ENCODE measurements at regions not wholly inside any gene's neighbourhood (a gene's known extent, or its start where the extent isn't known, plus 50 kb on each side); places are given as distances from the start of the nearest gene placed in this dataset.
A peak's percentile ranks its signal among the peaks of the same experiment; 100 is the strongest.

GRCh38 chr17:51456942-51457341, 196.6 kb downstream of the UTP18 start:
- Histone ChIP-seq H3K4me3 (no peak overlapping the region), H3K9me2 (ENCODE audit: insufficient read depth) (no peaks in the 10 kb centered on the region), H3K4me2 (no peak overlapping the region), H3K79me2 (ENCODE audit: low read depth) (no peaks in the 10 kb centered on the region), H4K20me1 (ENCODE audit: insufficient read depth) (no peaks in the 10 kb centered on the region), H3K27me3 (ENCODE audit: insufficient read depth, low read depth) (peaks cover 30% of the 10 kb centered on the region), H3F3A (ENCODE audit: insufficient read depth, low read depth) (no peaks in the 10 kb centered on the region), H3K4me1 (replicated peaks; ENCODE audit: insufficient read depth) (no peaks in the 10 kb centered on the region), H3K36me3 (ENCODE audit: low read depth) (no peaks in the 10 kb centered on the region), H3K27ac (no peak overlapping the region), H2AFZ (no peak overlapping the region), H3K9me3 (ENCODE audit: insufficient read depth, low read depth) (no peaks in the 10 kb centered on the region)
- ChIA-PET POLR2A (ENCODE audit: unreplicated experiment) (no interaction called here), CTCF (no interaction called here)
- intact Hi-C loops (cut with micrococcal nuclease; ENCODE audit: unreplicated experiment) = no loop called here
- TF ChIP-seq, protein P1, sequence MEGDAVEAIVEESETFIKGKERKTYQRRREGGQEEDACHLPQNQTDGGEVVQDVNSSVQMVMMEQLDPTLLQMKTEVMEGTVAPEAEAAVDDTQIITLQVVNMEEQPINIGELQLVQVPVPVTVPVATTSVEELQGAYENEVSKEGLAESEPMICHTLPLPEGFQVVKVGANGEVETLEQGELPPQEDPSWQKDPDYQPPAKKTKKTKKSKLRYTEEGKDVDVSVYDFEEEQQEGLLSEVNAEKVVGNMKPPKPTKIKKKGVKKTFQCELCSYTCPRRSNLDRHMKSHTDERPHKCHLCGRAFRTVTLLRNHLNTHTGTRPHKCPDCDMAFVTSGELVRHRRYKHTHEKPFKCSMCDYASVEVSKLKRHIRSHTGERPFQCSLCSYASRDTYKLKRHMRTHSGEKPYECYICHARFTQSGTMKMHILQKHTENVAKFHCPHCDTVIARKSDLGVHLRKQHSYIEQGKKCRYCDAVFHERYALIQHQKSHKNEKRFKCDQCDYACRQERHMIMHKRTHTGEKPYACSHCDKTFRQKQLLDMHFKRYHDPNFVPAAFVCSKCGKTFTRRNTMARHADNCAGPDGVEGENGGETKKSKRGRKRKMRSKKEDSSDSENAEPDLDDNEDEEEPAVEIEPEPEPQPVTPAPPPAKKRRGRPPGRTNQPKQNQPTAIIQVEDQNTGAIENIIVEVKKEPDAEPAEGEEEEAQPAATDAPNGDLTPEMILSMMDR (conservative IDR thresholded peaks at IDR 0.05) = no peak
- no peak for TF ChIP-seq EZH2 (IDR thresholded peaks at IDR 0.05; ENCODE audit: low read depth)
- no TSS peak for BruUV-seq (replicated peaks)
- no peak for DNase-seq

GRCh38 chr17:51461578-51462004, 201.2 kb downstream of the UTP18 start:
- CTCF ChIA-PET = interaction anchor here (0.6 kb wide), 1 partner anchor 913 kb away, joined by 8 read pairs; no protein-coding TSS in a partner anchor
- intact Hi-C loops (cut with micrococcal nuclease; ENCODE audit: unreplicated experiment) = no loop called here
- Histone ChIP-seq H3K4me3 (no peak overlapping the region), H3K36me3 (ENCODE audit: low read depth) (no peaks in the 10 kb centered on the region), H3K9me2 (ENCODE audit: insufficient read depth) (no peaks in the 10 kb centered on the region), H3K4me2 (no peak overlapping the region), H3K9me3 (ENCODE audit: insufficient read depth, low read depth) (no peaks in the 10 kb centered on the region), H3K27me3 (ENCODE audit: insufficient read depth, low read depth) (peaks cover 60% of the 10 kb centered on the region), H3K4me1 (replicated peaks; ENCODE audit: insufficient read depth) (no peaks in the 10 kb centered on the region), H2AFZ (no peak overlapping the region), H3K79me2 (ENCODE audit: low read depth) (no peaks in the 10 kb centered on the region), H3K27ac (no peak overlapping the region), H3F3A (ENCODE audit: insufficient read depth, low read depth) (no peaks in the 10 kb centered on the region), H4K20me1 (ENCODE audit: insufficient read depth) (no peaks in the 10 kb centered on the region)
- BruUV-seq (replicated peaks) = no TSS peak
- peak in 1 of 2 experiments; percentile 14 for DNase-seq
- POLR2A ChIA-PET (ENCODE audit: unreplicated experiment) = no interaction called here
- no peak for TF ChIP-seq EZH2 (IDR thresholded peaks at IDR 0.05; ENCODE audit: low read depth)
- TF ChIP-seq, protein P1 (conservative IDR thresholded peaks at IDR 0.05) = peak; percentile 80

DNA sequence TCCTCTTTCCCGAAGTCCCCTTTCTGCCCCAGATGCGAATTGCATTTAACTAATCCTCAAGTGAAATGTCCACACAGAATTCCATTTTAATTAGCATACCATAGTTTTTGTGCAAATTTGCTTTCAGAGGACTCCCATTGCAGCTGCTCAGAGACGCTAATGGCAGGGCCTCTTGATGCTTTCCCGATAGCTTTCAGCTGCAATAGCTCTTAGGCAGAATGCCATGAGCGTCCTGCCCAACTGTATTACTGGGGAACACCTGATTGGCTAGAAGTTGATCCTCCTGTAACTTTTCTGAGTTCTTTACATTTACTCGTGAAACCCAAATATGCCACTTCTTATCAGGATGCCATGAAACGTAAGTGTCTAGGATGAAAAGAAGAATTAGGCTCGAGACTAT, 203.0 kb downstream of the UTP18 start:
- Histone ChIP-seq H3K9me3 (ENCODE audit: insufficient read depth, low read depth) (no peaks in the 10 kb centered on the region), H3K27me3 (ENCODE audit: insufficient read depth, low read depth) (peaks cover 61% of the 10 kb centered on the region), H3K27ac (no peak overlapping the region), H3K4me1 (replicated peaks; ENCODE audit: insufficient read depth) (no peaks in the 10 kb centered on the region), H3K9me2 (ENCODE audit: insufficient read depth) (no peaks in the 10 kb centered on the region), H3K4me2 (no peak overlapping the region), H4K20me1 (ENCODE audit: insufficient read depth) (no peaks in the 10 kb centered on the region), H3K36me3 (ENCODE audit: low read depth) (no peaks in the 10 kb centered on the region), H3K79me2 (ENCODE audit: low read depth) (no peaks in the 10 kb centered on the region), H3K4me3 (no peak overlapping the region), H2AFZ (no peak overlapping the region), H3F3A (ENCODE audit: insufficient read depth, low read depth) (no peaks in the 10 kb centered on the region)
- ChIA-PET POLR2A (ENCODE audit: unreplicated experiment) (no interaction called here), CTCF (no interaction called here)
- intact Hi-C loops (cut with micrococcal nuclease; ENCODE audit: unreplicated experiment) = no loop called here
- TF ChIP-seq EZH2 (IDR thresholded peaks at IDR 0.05; ENCODE audit: low read depth) = no peak
- TF ChIP-seq, protein P1 (conservative IDR thresholded peaks at IDR 0.05) = no peak
- BruUV-seq (replicated peaks) = no TSS peak
- no peak for DNase-seq
